GM12878 (cell line): ENCODE measurements at regions not wholly inside any gene's neighbourhood (a gene's known extent, or its start where the extent isn't known, plus 50 kb on each side); places are given as distances from the start of the nearest gene placed in this dataset.

Experiments used
- ATAC-seq: fragments of 200-7000 bp; cut with Tn5 transposase; 3 replicates; pipeline ENCODE4 v1.9.1; 2020; ENCODE audit warnings: mild to moderate bottlenecking, moderate library complexity
- BruUV-seq: library from RNA; stranded (reverse); fragments of 400-500 nt; replicated peaks from 2 replicates; lab custom pipeline; 2021; lab: Mats Ljungman, UMichigan
- CTCF ChIA-PET: fragments of 300-600 bp; sonication (Branson Sonifier 250); formaldehyde crosslinking; extraction: SDS; loops from one replicate; lab custom pipeline; 2021; ENCODE audit warnings: inconsistent platforms; lab: Yijun Ruan, JAX
- POLR2A ChIA-PET: fragments of 350-600 bp; formaldehyde crosslinking; extraction: SDS; loops from one replicate; lab custom pipeline; 2021; ENCODE audit warnings: inconsistent platforms; lab: Charles Lee
- RAD21 ChIA-PET: fragments of 300-600 bp; sonication (Branson Sonifier 250); formaldehyde crosslinking; loops from one replicate; lab custom pipeline; 2023; ENCODE audit warnings: antibody characterized with exemption; ENCODE audit not compliant: unreplicated experiment; lab: Charles Lee
- SMC1A ChIA-PET: fragments of 300-600 bp; sonication (Branson Sonifier 250); formaldehyde crosslinking; loops from one replicate; lab custom pipeline; 2023; ENCODE audit not compliant: unreplicated experiment, uncharacterized antibody; lab: Charles Lee
- DNase-seq: peaks from one replicate; pipeline ENCODE4 v3.0.0-alpha.2; 2011; ENCODE audit warnings: low read depth, low spot score
- FAIRE-seq: peaks from 3 replicates; lab custom pipeline; 2011; peaks lifted over from hg19 to GRCh38; lab: Jason Lieb, UNC
- H2AFZ ChIP-seq: 2 replicates; pipeline ENCODE4 v1.6.0; 2011; ENCODE audit warnings: low read depth, low read length, control low read depth; ENCODE audit not compliant: control insufficient read depth
- H3K27ac ChIP-seq: 2 replicates; pipeline ENCODE4 v1.5.1; 2011; ENCODE audit warnings: control low read depth; ENCODE audit not compliant: control insufficient read depth, insufficient read depth
- H3K27me3 ChIP-seq, 2 experiments: replicated peaks in 1 of 2; 2 replicates each; pipeline versions ENCODE4 v1.6.0 to v1.6.1; 2011; ENCODE audit warnings: low read length in 1 of 2; ENCODE audit not compliant: control insufficient read depth in 2 of 2, insufficient read depth in 2 of 2
- H3K36me3 ChIP-seq, 2 experiments: 2 replicates each; pipeline ENCODE4 v1.5.1; 2011; ENCODE audit warnings: low read length in 1 of 2; ENCODE audit not compliant: control insufficient read depth in 2 of 2, insufficient read depth in 2 of 2
- H3K4me1 ChIP-seq: 2 replicates; pipeline ENCODE4 v1.6.1; 2011; ENCODE audit warnings: mild to moderate bottlenecking, low read length, moderate library complexity, mixed read lengths; ENCODE audit not compliant: control insufficient read depth, insufficient read depth
- H3K4me2 ChIP-seq: 2 replicates; pipeline ENCODE4 v1.6.0; 2011; ENCODE audit warnings: control low read depth; ENCODE audit not compliant: control insufficient read depth, insufficient read depth
- H3K4me3 ChIP-seq: fragments of 200-600 bp; sonication (generic); 2 replicates; pipeline ENCODE4 v1.5.1; 2016
- H3K79me2 ChIP-seq: 2 replicates; pipeline ENCODE4 v1.6.0; 2011; ENCODE audit warnings: low read length; ENCODE audit not compliant: control insufficient read depth, insufficient read depth
- H3K9ac ChIP-seq: 2 replicates; pipeline ENCODE4 v1.8.0; 2011; ENCODE audit warnings: low read length, control low read depth, mixed read lengths; ENCODE audit not compliant: control insufficient read depth, insufficient read depth
- H3K9me3 ChIP-seq: replicated peaks from 3 replicates; pipeline ENCODE4 v1.5.1; 2011; ENCODE audit warnings: mild to moderate bottlenecking, low read length; ENCODE audit not compliant: control insufficient read depth, insufficient read depth
- H4K20me1 ChIP-seq: 2 replicates; pipeline ENCODE4 v1.6.0; 2011; ENCODE audit not compliant: control insufficient read depth, insufficient read depth
- BCL11A ChIP-seq: IDR thresholded peaks from 2 replicates; pipeline ENCODE4 v1.6.1; 2011; ENCODE audit warnings: low read depth, low read length
- CBFB ChIP-seq: IDR thresholded peaks from 2 replicates; pipeline ENCODE4 v1.6.1; 2016; ENCODE audit warnings: antibody characterized with exemption, low read depth
- DPF2 ChIP-seq: fragments of 450-650 bp; IDR thresholded peaks from 2 replicates; pipeline ENCODE4 v1.6.1; 2017; ENCODE audit warnings: mild to moderate bottlenecking
- EED ChIP-seq: sonication (generic); IDR thresholded peaks from 2 replicates; pipeline ENCODE4 v1.6.1; 2016; ENCODE audit warnings: antibody characterized with exemption, low read depth
- FOXM1 ChIP-seq: IDR thresholded peaks from 2 replicates; pipeline ENCODE4 v1.6.1; 2012; ENCODE audit warnings: low read depth, mild to moderate bottlenecking, inconsistent platforms, low read length, moderate library complexity
- KLF5 ChIP-seq: fragments of 450-650 bp; IDR thresholded peaks from 2 replicates; pipeline ENCODE4 v1.6.1; 2014; ENCODE audit warnings: mild to moderate bottlenecking; ENCODE audit not compliant: partially characterized antibody
- LARP7 ChIP-seq: fragments of 450-650 bp; IDR thresholded peaks from 2 replicates; pipeline ENCODE4 v1.6.1; 2017; ENCODE audit warnings: mild to moderate bottlenecking
- NFXL1 ChIP-seq: fragments of 450-650 bp; IDR thresholded peaks from 2 replicates; pipeline ENCODE4 v1.6.1; 2017; ENCODE audit warnings: antibody characterized with exemption, mild to moderate bottlenecking, borderline replicate concordance
- RELA ChIP-seq: fragments of 450-650 bp; IDR thresholded peaks from 2 replicates; pipeline ENCODE4 v1.8.0; 2014; ENCODE audit warnings: borderline replicate concordance; ENCODE audit not compliant: partially characterized antibody
- SMAD5 ChIP-seq: IDR thresholded peaks from 2 replicates; pipeline ENCODE4 v1.6.1; 2016; ENCODE audit warnings: antibody characterized with exemption, low read depth
- SPI1 ChIP-seq: IDR thresholded peaks from 2 replicates; pipeline ENCODE4 v1.6.1; 2011; ENCODE audit warnings: low read depth, mild to moderate bottlenecking, low read length, moderate library complexity, borderline replicate concordance; ENCODE audit not compliant: insufficient read depth
- ZNF24 ChIP-seq: fragments of 450-650 bp; IDR thresholded peaks from 2 replicates; pipeline ENCODE4 v1.6.1; 2017; ENCODE audit warnings: antibody characterized with exemption, mild to moderate bottlenecking
- ZNF274 ChIP-seq: IDR thresholded peaks from one replicate; pipeline ENCODE4 v1.8.0; 2011; ENCODE audit not compliant: insufficient read length, insufficient read depth
- WGBS: methylation state at CpG from one replicate; pipeline ENCODE4 v1.1.6; 2016; ENCODE audit warnings: low lambda C conversion rate; ENCODE audit not compliant: insufficient replicate concordance, insufficient coverage; ENCODE audit errors: missing lambda C conversion rate; 5-methylcytosine and 5-hydroxymethylcytosine counted together
- in situ Hi-C: fragments of 300-500 bp; cut with MboI; formaldehyde crosslinking; loops from 9 replicates; pipeline ENCODE4 v1.14.3; 2018; ENCODE audit warnings: mixed read lengths
- intact Hi-C: fragments of 100-400 bp; cut with micrococcal nuclease; formaldehyde crosslinking; loops from one replicate; pipeline ENCODE4 v1.14.2; 2022; ENCODE audit not compliant: unreplicated experiment
- TF ChIP-seq, protein P1 (sequence below): IDR thresholded peaks from 2 replicates; pipeline ENCODE4 v1.6.1; 2011; ENCODE audit warnings: mild to moderate bottlenecking, low read depth, low read length, moderate library complexity; ENCODE audit not compliant: insufficient replicate concordance
- TF ChIP-seq, protein P2 (sequence below): fragments of 450-650 bp; IDR thresholded peaks from 2 replicates; pipeline ENCODE4 v1.6.1; 2014; ENCODE audit warnings: mild to moderate bottlenecking

DNA sequence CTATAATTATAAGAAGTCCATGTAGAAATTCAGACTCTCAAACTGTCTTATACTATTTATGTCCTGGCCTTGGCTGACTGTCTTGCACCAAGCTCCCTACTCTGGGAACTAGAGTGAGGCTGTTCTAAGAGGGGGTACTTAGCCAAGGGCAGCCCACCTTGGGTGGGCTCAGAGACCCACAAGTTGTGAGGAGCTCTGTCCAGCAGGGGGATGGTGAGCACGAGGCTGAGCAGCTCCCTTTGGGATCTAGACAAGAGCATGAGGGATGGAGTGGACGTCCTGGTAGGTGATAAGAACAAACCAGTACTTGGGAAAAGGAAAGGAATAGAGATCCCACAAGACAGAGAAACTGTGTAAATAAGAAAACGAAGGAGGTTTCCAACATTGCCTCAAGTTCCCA, 127.1 kb upstream of the SLC44A3 start (continued):
- TF ChIP-seq FOXM1 = no peak
- TF ChIP-seq, protein P1, sequence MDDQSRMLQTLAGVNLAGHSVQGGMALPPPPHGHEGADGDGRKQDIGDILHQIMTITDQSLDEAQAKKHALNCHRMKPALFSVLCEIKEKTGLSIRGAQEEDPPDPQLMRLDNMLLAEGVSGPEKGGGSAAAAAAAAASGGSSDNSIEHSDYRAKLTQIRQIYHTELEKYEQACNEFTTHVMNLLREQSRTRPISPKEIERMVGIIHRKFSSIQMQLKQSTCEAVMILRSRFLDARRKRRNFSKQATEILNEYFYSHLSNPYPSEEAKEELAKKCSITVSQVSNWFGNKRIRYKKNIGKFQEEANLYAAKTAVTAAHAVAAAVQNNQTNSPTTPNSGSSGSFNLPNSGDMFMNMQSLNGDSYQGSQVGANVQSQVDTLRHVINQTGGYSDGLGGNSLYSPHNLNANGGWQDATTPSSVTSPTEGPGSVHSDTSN = no peak
- no peak for TF ChIP-seq SPI1
- no peak for TF ChIP-seq CBFB
- TF ChIP-seq BCL11A = no peak

DNA sequence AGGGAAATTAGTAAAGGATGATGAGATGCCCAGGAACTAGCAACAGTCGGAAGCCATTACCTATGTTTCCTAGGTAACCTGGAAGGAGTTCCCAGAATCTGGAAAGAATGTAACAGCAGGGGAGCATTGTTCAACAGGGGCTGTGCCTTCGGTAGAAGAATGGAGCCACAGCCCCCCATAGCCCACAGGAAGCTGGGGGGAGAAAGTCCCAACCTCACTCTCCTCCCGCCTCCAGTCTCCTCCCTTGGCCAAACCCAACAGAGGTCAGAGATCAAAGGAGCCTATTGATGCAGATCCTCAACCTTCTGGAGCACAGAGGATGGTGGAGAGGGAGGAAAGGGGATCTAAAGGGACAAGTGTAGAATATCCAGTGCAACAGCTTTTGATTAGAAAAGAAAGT, 131.5 kb upstream of the SLC44A3 start:
- H3K4me1 ChIP-seq = no peaks in the 10 kb centered on the region
- FAIRE-seq = no peak
- no peak overlapping the region for H3K4me3 ChIP-seq
- no peak overlapping the region for H3K4me2 ChIP-seq
- no TSS peak for BruUV-seq
- RAD21 ChIA-PET = no interaction called here
- H3K9me3 ChIP-seq = no peaks in the 10 kb centered on the region
- TF ChIP-seq RELA (no peak), ZNF24 (no peak), SMAD5 (no peak), EED (no peak), NFXL1 (no peak), KLF5 (no peak), LARP7 (no peak), ZNF274 (no peak), DPF2 (no peak)
- TF ChIP-seq, protein P2, sequence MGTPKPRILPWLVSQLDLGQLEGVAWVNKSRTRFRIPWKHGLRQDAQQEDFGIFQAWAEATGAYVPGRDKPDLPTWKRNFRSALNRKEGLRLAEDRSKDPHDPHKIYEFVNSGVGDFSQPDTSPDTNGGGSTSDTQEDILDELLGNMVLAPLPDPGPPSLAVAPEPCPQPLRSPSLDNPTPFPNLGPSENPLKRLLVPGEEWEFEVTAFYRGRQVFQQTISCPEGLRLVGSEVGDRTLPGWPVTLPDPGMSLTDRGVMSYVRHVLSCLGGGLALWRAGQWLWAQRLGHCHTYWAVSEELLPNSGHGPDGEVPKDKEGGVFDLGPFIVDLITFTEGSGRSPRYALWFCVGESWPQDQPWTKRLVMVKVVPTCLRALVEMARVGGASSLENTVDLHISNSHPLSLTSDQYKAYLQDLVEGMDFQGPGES = no peak
- CTCF ChIA-PET = interaction anchor here (0.6 kb wide), 1 partner anchor 172 kb away, joined by 3 read pairs; no protein-coding TSS in a partner anchor
- DNase-seq = no peak
- H4K20me1 ChIP-seq = no peaks in the 10 kb centered on the region
- ATAC-seq = no peak
- no peak overlapping the region for H2AFZ ChIP-seq
- H3K9ac ChIP-seq = no peak overlapping the region
- H3K27ac ChIP-seq = no peak overlapping the region
- no peaks in the 10 kb centered on the region for H3K27me3 ChIP-seq
- H3K36me3 ChIP-seq = no peaks in the 10 kb centered on the region
- POLR2A ChIA-PET = no interaction called here
- no peaks in the 10 kb centered on the region for H3K79me2 ChIP-seq
- intact Hi-C loops = no loop called here
- SMC1A ChIA-PET = no interaction called here
- WGBS = 57% methylated on average over 3 of the region's 3 CpGs
- in situ Hi-C loops = no loop called here
